SU-DHL-6 (cell line): ENCODE measurements at regions not wholly inside any gene's neighbourhood (a gene's known extent, or its start where the extent isn't known, plus 50 kb on each side); places are given as distances from the start of the nearest gene placed in this dataset.

ENCODE experiments used
- H2AFZ ChIP-seq: fragments of 200-600 bp; sonication (generic); 2 replicates; pipeline ENCODE4 v1.6.1; 2014; ENCODE audit warnings: low read depth, mild to moderate bottlenecking, moderate library complexity, mixed read lengths, antibody characterized with exemption, low read length; ENCODE audit not compliant: severe bottlenecking
- H3F3A ChIP-seq: fragments of 200-600 bp; shearing (Covaris generic); 2 replicates; pipeline ENCODE4 v1.6.0; 2016; ENCODE audit warnings: antibody characterized with exemption, mild to moderate bottlenecking; ENCODE audit not compliant: insufficient read depth
- H3K27ac ChIP-seq: fragments of 200-600 bp; sonication (generic); 2 replicates; pipeline ENCODE4 v1.5.1; 2016; ENCODE audit warnings: low read depth, mild to moderate bottlenecking, low read length, moderate library complexity, mixed read lengths
- H3K27me3 ChIP-seq: fragments of 200-600 bp; sonication (generic), shearing (Covaris generic); 2 replicates; pipeline ENCODE4 v1.6.0; 2014; ENCODE audit warnings: mild to moderate bottlenecking, low read length
- H3K36me3 ChIP-seq: fragments of 200-600 bp; sonication (generic); 2 replicates; pipeline ENCODE4 v1.6.1; 2014; ENCODE audit warnings: mild to moderate bottlenecking, low read length, mixed read lengths
- H3K4me2 ChIP-seq: fragments of 300-600, 200-600 bp; shearing (Covaris generic), sonication (generic); 2 replicates; pipeline ENCODE4 v1.6.0; 2014; ENCODE audit warnings: low read length, low read depth, mild to moderate bottlenecking; ENCODE audit not compliant: poor library complexity, severe bottlenecking
- H3K4me3 ChIP-seq: fragments of 200-600 bp; sonication (generic); 2 replicates; pipeline ENCODE4 v1.5.1; 2014; ENCODE audit warnings: antibody characterized with exemption, low read length, mild to moderate bottlenecking, mixed read lengths; ENCODE audit not compliant: insufficient read depth, poor library complexity, severe bottlenecking
- H3K79me2 ChIP-seq: fragments of 200-600 bp; sonication (generic); 2 replicates; pipeline ENCODE4 v1.6.1; 2014; ENCODE audit warnings: mild to moderate bottlenecking, low read length, moderate library complexity; ENCODE audit not compliant: insufficient read depth
- H3K9ac ChIP-seq: fragments of 200-600 bp; sonication (generic); 2 replicates; pipeline ENCODE4 v1.7.0; 2014; ENCODE audit warnings: mild to moderate bottlenecking, low read length
- H3K9me2 ChIP-seq: fragments of 200-600 bp; sonication (generic); replicated peaks from 2 replicates; pipeline ENCODE4 v1.6.1; 2014; ENCODE audit warnings: low read length; ENCODE audit not compliant: insufficient read depth
- H3K9me3 ChIP-seq: fragments of 200-600 bp; sonication (generic); 2 replicates; pipeline ENCODE4 v1.6.1; 2014; ENCODE audit warnings: low read length, mixed read lengths; ENCODE audit not compliant: insufficient read depth
- H4K20me1 ChIP-seq: fragments of 200-600 bp; sonication (generic); 2 replicates; pipeline ENCODE4 v1.6.1; 2014; ENCODE audit warnings: low read depth, mild to moderate bottlenecking, antibody characterized with exemption, low read length, moderate library complexity, mixed read lengths
- EZH2phosphoT487 ChIP-seq: fragments of 200-600 bp; sonication (generic), shearing (Covaris generic); conservative IDR thresholded peaks from 2 replicates; pipeline ENCODE4 v1.6.1; 2018; ENCODE audit warnings: mild to moderate bottlenecking, antibody characterized with exemption, low read length, moderate library complexity, mixed read lengths
- TF ChIP-seq, protein P1 (sequence below): fragments of 200-600 bp; sonication (generic); IDR thresholded peaks from one replicate; pipeline ENCODE4 v1.5.1; 2017; ENCODE audit warnings: antibody characterized with exemption, mild to moderate bottlenecking, low read length, moderate library complexity; ENCODE audit not compliant: insufficient read depth, poor library complexity, severe bottlenecking

DNA sequence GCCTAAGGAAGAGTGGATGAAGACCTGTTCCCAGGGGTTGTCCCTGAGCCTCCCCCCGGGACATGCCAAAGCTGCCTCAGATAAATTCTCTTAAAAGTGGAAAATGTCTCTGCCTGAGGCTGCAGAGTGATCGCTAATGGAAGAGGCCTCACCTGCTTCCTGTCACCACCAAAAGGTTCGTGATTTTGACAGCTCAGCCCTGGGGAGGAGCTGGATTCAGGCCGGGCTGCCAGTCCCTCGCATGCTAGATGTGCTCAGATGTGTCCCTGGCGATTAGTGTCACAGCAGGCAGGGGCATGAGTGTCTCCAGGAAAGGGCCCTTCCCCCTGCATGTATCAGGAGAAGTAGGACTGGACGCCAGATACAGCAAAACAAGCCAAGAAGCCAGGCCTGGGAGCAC is 626.5 kb downstream of the UQCRFS1 start:
- Histone ChIP-seq H3K36me3 (no peaks in the 10 kb centered on the region), H3K9me3 (no peaks in the 10 kb centered on the region), H2AFZ (no peak overlapping the region), H3K79me2 (no peaks in the 10 kb centered on the region), H3F3A (peaks cover 18% of the 10 kb centered on the region), H4K20me1 (no peaks in the 10 kb centered on the region), H3K9me2 (no peaks in the 10 kb centered on the region), H3K27ac (no peak overlapping the region), H3K27me3 (no peaks in the 10 kb centered on the region), H3K4me3 (no peak overlapping the region), H3K4me2 (no peak overlapping the region), H3K9ac (no peak overlapping the region)
- TF ChIP-seq EZH2phosphoT487 = no peak
- TF ChIP-seq, protein P1, sequence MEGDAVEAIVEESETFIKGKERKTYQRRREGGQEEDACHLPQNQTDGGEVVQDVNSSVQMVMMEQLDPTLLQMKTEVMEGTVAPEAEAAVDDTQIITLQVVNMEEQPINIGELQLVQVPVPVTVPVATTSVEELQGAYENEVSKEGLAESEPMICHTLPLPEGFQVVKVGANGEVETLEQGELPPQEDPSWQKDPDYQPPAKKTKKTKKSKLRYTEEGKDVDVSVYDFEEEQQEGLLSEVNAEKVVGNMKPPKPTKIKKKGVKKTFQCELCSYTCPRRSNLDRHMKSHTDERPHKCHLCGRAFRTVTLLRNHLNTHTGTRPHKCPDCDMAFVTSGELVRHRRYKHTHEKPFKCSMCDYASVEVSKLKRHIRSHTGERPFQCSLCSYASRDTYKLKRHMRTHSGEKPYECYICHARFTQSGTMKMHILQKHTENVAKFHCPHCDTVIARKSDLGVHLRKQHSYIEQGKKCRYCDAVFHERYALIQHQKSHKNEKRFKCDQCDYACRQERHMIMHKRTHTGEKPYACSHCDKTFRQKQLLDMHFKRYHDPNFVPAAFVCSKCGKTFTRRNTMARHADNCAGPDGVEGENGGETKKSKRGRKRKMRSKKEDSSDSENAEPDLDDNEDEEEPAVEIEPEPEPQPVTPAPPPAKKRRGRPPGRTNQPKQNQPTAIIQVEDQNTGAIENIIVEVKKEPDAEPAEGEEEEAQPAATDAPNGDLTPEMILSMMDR = no peak

DNA sequence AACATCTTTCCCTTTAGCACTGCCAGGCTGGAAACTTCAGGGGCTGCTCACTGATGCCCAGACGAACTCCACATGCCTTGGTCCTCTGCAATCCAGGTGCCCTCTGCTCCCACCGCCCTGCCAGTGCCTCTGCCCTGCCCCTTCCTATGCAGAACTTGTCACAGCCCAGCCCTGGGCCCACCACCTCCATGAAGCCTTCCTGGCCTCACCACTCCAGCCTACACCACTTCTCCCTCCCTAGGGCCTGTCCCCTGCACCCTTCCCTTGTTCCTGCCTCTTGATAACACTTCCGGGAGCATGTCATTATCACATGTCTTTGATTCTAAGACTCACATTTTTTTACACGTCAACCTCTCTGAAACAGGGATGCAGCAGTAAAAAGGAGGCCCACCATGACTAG is 627.2 kb downstream of the UQCRFS1 start:
- Histone ChIP-seq H2AFZ (no peak overlapping the region), H3K36me3 (no peaks in the 10 kb centered on the region), H3K4me3 (no peak overlapping the region), H4K20me1 (no peaks in the 10 kb centered on the region), H3K9me3 (no peaks in the 10 kb centered on the region), H3K27ac (no peak overlapping the region), H3K79me2 (no peaks in the 10 kb centered on the region), H3K4me2 (no peak overlapping the region), H3K9ac (no peak overlapping the region), H3K9me2 (no peaks in the 10 kb centered on the region), H3F3A (peaks cover 13% of the 10 kb centered on the region), H3K27me3 (no peaks in the 10 kb centered on the region)
- TF ChIP-seq EZH2phosphoT487 = no peak
- TF ChIP-seq, protein P1 = no peak

DNA sequence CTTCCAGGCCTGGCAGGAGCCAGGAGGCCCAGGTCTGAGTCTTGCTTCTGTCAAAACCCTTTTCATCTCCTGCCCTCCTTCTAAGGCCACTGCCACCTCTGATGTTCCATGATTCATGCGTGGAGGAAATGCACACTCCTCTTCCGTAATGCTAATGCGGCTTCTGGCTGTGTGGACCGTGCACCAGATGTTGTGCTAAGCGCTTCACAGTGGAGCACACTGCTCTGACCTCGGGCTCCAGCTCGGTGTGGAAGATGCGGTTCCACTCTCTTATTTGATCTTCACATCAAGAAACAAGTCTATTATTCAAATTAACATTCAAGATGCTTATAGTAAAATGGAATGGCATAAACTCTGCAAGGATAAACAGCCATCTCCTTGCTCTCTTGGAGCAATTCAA is 629.2 kb downstream of the UQCRFS1 start:
- no peak overlapping the region for H2AFZ ChIP-seq
- no peaks in the 10 kb centered on the region for H3K79me2 ChIP-seq
- H3K27me3 ChIP-seq = no peaks in the 10 kb centered on the region
- H3K9ac ChIP-seq = no peak overlapping the region
- no peak overlapping the region for H3K4me3 ChIP-seq
- H3K4me2 ChIP-seq = no peak overlapping the region
- H4K20me1 ChIP-seq = no peaks in the 10 kb centered on the region
- TF ChIP-seq, protein P1 = no peak
- no peak for TF ChIP-seq EZH2phosphoT487
- H3K27ac ChIP-seq = no peak overlapping the region
- H3K36me3 ChIP-seq = no peaks in the 10 kb centered on the region
- H3F3A ChIP-seq = no peaks in the 10 kb centered on the region
- H3K9me3 ChIP-seq = no peaks in the 10 kb centered on the region
- H3K9me2 ChIP-seq = no peaks in the 10 kb centered on the region
